GM18508 (cell line): ENCODE measurements at regions not wholly inside any gene's neighbourhood (a gene's known extent, or its start where the extent isn't known, plus 50 kb on each side); places are given as distances from the start of the nearest gene placed in this dataset.
"Not testable (repeated sequence)": the region's sequence is repeated elsewhere in the genome, so short reads cannot be mapped to it uniquely, and the experiment has no call there.

ENCODE experiments used
- ATAC-seq: cut with Tn5 transposase; IDR thresholded peaks from one replicate; pipeline ENCODE4 v1.9.1; 2021; ENCODE audit warnings: moderate number of reproducible peaks; ENCODE audit not compliant: insufficient read depth, unreplicated experiment

- ATAC-seq = no peak
Observed at GRCh38 chr12:23221926-23222325, 597.0 kb downstream of the ETNK1 start.

GRCh38 chr12:23222801-23223200 is 597.8 kb downstream of the ETNK1 start:
- ATAC-seq = no peak

GRCh38 chr12:23228101-23228500 is 603.1 kb downstream of the ETNK1 start:
- no peak for ATAC-seq

GRCh38 chr12:23230899-23231298 is 605.9 kb downstream of the ETNK1 start:
- ATAC-seq = no peak

GRCh38 chr12:23236066-23236780 is 611.3 kb downstream of the ETNK1 start:
- ATAC-seq = no peak

GRCh38 chr12:23236811-23237210 is 611.8 kb downstream of the ETNK1 start:
- ATAC-seq = no peak

- no peak for ATAC-seq
Observed at GRCh38 chr12:23238190-23238589, 613.2 kb downstream of the ETNK1 start.

- ATAC-seq = no peak
Observed at GRCh38 chr12:23238957-23239356, 614.0 kb downstream of the ETNK1 start.

GRCh38 chr12:23245186-23245585 is 620.2 kb downstream of the ETNK1 start:
- no peak for ATAC-seq

- no peak for ATAC-seq
Observed at GRCh38 chr12:23253191-23253590, 628.2 kb downstream of the ETNK1 start.

- ATAC-seq = not testable (repeated sequence)
Observed at GRCh38 chr12:23253910-23254309, 628.9 kb downstream of the ETNK1 start.

- ATAC-seq = no peak
Observed at GRCh38 chr12:23259558-23259957, 634.6 kb downstream of the ETNK1 start.

GRCh38 chr12:23262670-23263069 is 637.7 kb downstream of the ETNK1 start:
- no peak for ATAC-seq

GRCh38 chr12:23277831-23278230 is 652.9 kb downstream of the ETNK1 start:
- no peak for ATAC-seq

GRCh38 chr12:23281295-23281694 is 656.3 kb downstream of the ETNK1 start:
- ATAC-seq = no peak

- no peak for ATAC-seq
Observed at GRCh38 chr12:23282701-23283100, 657.7 kb downstream of the ETNK1 start.

GRCh38 chr12:23285764-23286530 is 661.0 kb downstream of the ETNK1 start:
- ATAC-seq = not testable (repeated sequence)

GRCh38 chr12:23290627-23291330 is 658.7 kb downstream of the SOX5 start:
- no peak for ATAC-seq

- ATAC-seq = no peak
Observed at GRCh38 chr12:23303220-23303619, 646.2 kb downstream of the SOX5 start.

- ATAC-seq = no peak
Observed at GRCh38 chr12:23303821-23304220, 645.6 kb downstream of the SOX5 start.

- ATAC-seq = no peak
Observed at GRCh38 chr12:23333938-23334337, 615.5 kb downstream of the SOX5 start.
